K562 (cell line): ENCODE measurements at regions not wholly inside any gene's neighbourhood (a gene's known extent, or its start where the extent isn't known, plus 50 kb on each side); places are given as distances from the start of the nearest gene placed in this dataset.

ENCODE experiments used
- ATAC-seq: fragments of 200-7000 bp; cut with Tn5 transposase; 3 replicates; pipeline ENCODE4 v1.9.1; 2020; ENCODE audit warnings: moderate library complexity
- BruUV-seq: library from RNA; stranded (reverse); fragments of 400-500 nt; replicated peaks from 2 replicates; lab custom pipeline; 2021; lab: Mats Ljungman, UMichigan
- CTCF ChIA-PET: fragments of 300-600 bp; formaldehyde crosslinking; extraction: SDS; loops from one replicate; lab custom pipeline; 2021; ENCODE audit warnings: low intra/inter-chr PET ratio; lab: Yijun Ruan, JAX
- POLR2A ChIA-PET: fragments of 300-600, 350-650 bp; sonication (Branson Sonifier 250); formaldehyde crosslinking; extraction: SDS; loops from one replicate; lab custom pipeline; 2021; ENCODE audit warnings: antibody characterized with exemption, inconsistent platforms; lab: Yijun Ruan, JAX
- DNase-seq, 4 experiments: peaks; one replicate each; pipeline versions ENCODE4 v3.0.0 to v3.0.0-alpha.2; 2011 to 2018; ENCODE audit warnings: low spot score in 3 of 4, mixed read lengths in 3 of 4; ENCODE audit errors: extremely low read depth in 1 of 4
- FAIRE-seq: peaks from 2 replicates; lab custom pipeline; 2011; peaks lifted over from hg19 to GRCh38; lab: Jason Lieb, UNC
- H2AFZ ChIP-seq: 2 replicates; pipeline ENCODE4 v1.6.0; 2011; ENCODE audit warnings: low read depth, low read length, control low read depth, inconsistent platforms
- H3K27ac ChIP-seq: fragments of 200-600 bp; 3 replicates; pipeline ENCODE4 v1.8.0; 2011; ENCODE audit warnings: low read depth, mild to moderate bottlenecking, control low read depth, inconsistent platforms, low read length, moderate library complexity, mixed read lengths; ENCODE audit errors: extremely low read depth
- H3K27me3 ChIP-seq, 2 experiments: fragments of 300-600 bp in 1 of 2; 2 replicates in 1 of 2; 3 replicates in 1 of 2; pipeline versions ENCODE4 v1.6.0 to v1.8.0; 2011; ENCODE audit warnings: inconsistent platforms in 2 of 2, low read length in 2 of 2, mild to moderate bottlenecking in 1 of 2, mixed read lengths in 1 of 2, moderate library complexity in 1 of 2; ENCODE audit not compliant: control insufficient read depth in 2 of 2, insufficient read depth in 2 of 2
- H3K36me3 ChIP-seq: fragments of 300-600 bp; 3 replicates; pipeline ENCODE4 v1.8.0; 2011; ENCODE audit warnings: mild to moderate bottlenecking, low read length, inconsistent platforms; ENCODE audit not compliant: control insufficient read depth, insufficient read depth
- H3K4me1 ChIP-seq, 2 experiments: fragments of 200-600 bp in 1 of 2; replicated peaks in 1 of 2; 2 replicates in 1 of 2; 3 replicates in 1 of 2; pipeline versions ENCODE4 v1.5.1 to v1.8.0; 2011; ENCODE audit warnings: inconsistent platforms in 2 of 2, low read length in 2 of 2, mild to moderate bottlenecking in 1 of 2, mixed read lengths in 1 of 2, moderate library complexity in 1 of 2; ENCODE audit not compliant: control insufficient read depth in 2 of 2, insufficient read depth in 2 of 2
- H3K4me2 ChIP-seq: 2 replicates; pipeline ENCODE4 v1.6.1; 2011; ENCODE audit warnings: low read length, control low read depth, inconsistent platforms, mixed read lengths; ENCODE audit not compliant: insufficient read depth
- H3K4me3 ChIP-seq: fragments of 200-600 bp; sonication (generic), shearing (Covaris generic); 2 replicates; pipeline ENCODE4 v1.5.1; 2016; ENCODE audit warnings: control low read depth, inconsistent platforms
- H3K79me2 ChIP-seq: fragments of 200-600 bp; 3 replicates; pipeline ENCODE4 v1.8.0; 2011; ENCODE audit warnings: low read length, inconsistent platforms; ENCODE audit not compliant: control insufficient read depth, insufficient read depth
- H3K9ac ChIP-seq, 2 experiments: 2 replicates each; pipeline versions ENCODE4 v1.6.0 to v1.6.1; 2011; ENCODE audit warnings: low read depth in 2 of 2, low read length in 2 of 2, control low read depth in 1 of 2, inconsistent platforms in 1 of 2, mild to moderate bottlenecking in 1 of 2, mixed read lengths in 1 of 2; ENCODE audit not compliant: insufficient read depth in 1 of 2
- H3K9me1 ChIP-seq: one replicate; pipeline ENCODE4 v1.6.0; 2011; ENCODE audit warnings: inconsistent platforms, mild to moderate bottlenecking, low read length, moderate library complexity; ENCODE audit not compliant: control insufficient read depth, insufficient read depth
- H3K9me3 ChIP-seq: replicated peaks from 2 replicates; pipeline ENCODE4 v1.5.1; 2011; ENCODE audit warnings: low read depth, low read length, inconsistent platforms; ENCODE audit not compliant: control insufficient read depth, insufficient read depth
- H4K20me1 ChIP-seq: replicated peaks from 2 replicates; pipeline ENCODE4 v1.6.1; 2011; ENCODE audit warnings: low read length, inconsistent platforms, mixed read lengths; ENCODE audit not compliant: control insufficient read depth, insufficient read depth
- ARHGAP35 ChIP-seq: fragments of 450-650 bp; IDR thresholded peaks from 2 replicates; pipeline ENCODE4 v1.6.1; 2018; ENCODE audit not compliant: partially characterized antibody
- DMBX1 ChIP-seq: fragments of 250-450 bp; sonication (Bioruptor Pico); IDR thresholded peaks from 2 replicates; pipeline ENCODE4 v1.8.0; 2022; ENCODE audit warnings: inconsistent platforms, mild to moderate bottlenecking, moderate library complexity, borderline replicate concordance
- E2F4 ChIP-seq: sonication (generic); formaldehyde crosslinking; IDR thresholded peaks from 2 replicates; pipeline ENCODE4 v1.8.0; 2022; ENCODE audit warnings: mild to moderate bottlenecking, low read depth, missing genetic modification reagents
- ETS2 ChIP-seq: IDR thresholded peaks from 2 replicates; pipeline ENCODE4 v1.6.1; 2016; ENCODE audit warnings: borderline replicate concordance, missing genetic modification characterization, mild to moderate bottlenecking, moderate library complexity, missing compliant biosample characterization; ENCODE audit not compliant: poor library complexity, severe bottlenecking
- EZH2 ChIP-seq: IDR thresholded peaks from 2 replicates; pipeline ENCODE4 v1.6.1; 2012; ENCODE audit warnings: low read depth, mild to moderate bottlenecking, inconsistent platforms, low read length, borderline replicate concordance
- GTF2E2 ChIP-seq: fragments of 200-800 bp; sonication (Bioruptor generic); IDR thresholded peaks from 2 replicates; pipeline ENCODE4 v1.6.1; 2016; ENCODE audit warnings: missing genetic modification characterization, missing compliant biosample characterization
- HDAC3 ChIP-seq: fragments of 450-650 bp; IDR thresholded peaks from 2 replicates; pipeline ENCODE4 v1.6.1; 2018; ENCODE audit warnings: borderline replicate concordance, mild to moderate bottlenecking, moderate library complexity; ENCODE audit not compliant: partially characterized antibody
- HEY1 ChIP-seq: fragments of 250-450 bp; sonication (Bioruptor Pico); IDR thresholded peaks from 2 replicates; pipeline ENCODE4 v1.5.0; 2020; ENCODE audit warnings: mild to moderate bottlenecking, moderate library complexity, borderline replicate concordance
- MTA3 ChIP-seq: fragments of 450-650 bp; formaldehyde crosslinking; IDR thresholded peaks from 2 replicates; pipeline ENCODE4 v1.6.1; 2017; ENCODE audit warnings: mild to moderate bottlenecking, borderline replicate concordance
- SRSF7 ChIP-seq: fragments of 200-400 bp; formaldehyde crosslinking; optimal IDR thresholded peaks from 2 replicates; pipeline ENCODE3; 2017; ENCODE audit warnings: mild to moderate bottlenecking, low read depth, low read length
- TAF9B ChIP-seq: fragments of 450-650 bp; IDR thresholded peaks from 2 replicates; pipeline ENCODE4 v1.6.1; 2018; ENCODE audit warnings: mild to moderate bottlenecking; ENCODE audit not compliant: partially characterized antibody
- TSC22D4 ChIP-seq: fragments of 450-650 bp; IDR thresholded peaks from 2 replicates; pipeline ENCODE4 v1.6.1; 2016; ENCODE audit warnings: missing genetic modification characterization, missing biosample characterization, control low read depth
- ZNF133 ChIP-seq: fragments of 250-450 bp; sonication (Bioruptor Pico); IDR thresholded peaks from 2 replicates; pipeline ENCODE4 v1.4.0; 2020; ENCODE audit warnings: mild to moderate bottlenecking
- ZNF766 ChIP-seq: fragments of 200-800 bp; sonication (Bioruptor generic); conservative IDR thresholded peaks from 2 replicates; pipeline ENCODE4 v1.6.1; 2016; ENCODE audit warnings: missing genetic modification characterization, missing compliant biosample characterization
- ZNF785 ChIP-seq: fragments of 250-450 bp; sonication (Bioruptor Pico); IDR thresholded peaks from 2 replicates; pipeline ENCODE4 v1.4.0; 2020; ENCODE audit warnings: mild to moderate bottlenecking
- WGBS: fragments of 100-300 bp; shearing (Covaris generic); methylation state at CpG from one replicate; pipeline ENCODE4 v1.1.6; 2016; ENCODE audit warnings: low coverage, mixed read lengths; ENCODE audit not compliant: insufficient coverage; ENCODE audit errors: missing lambda C conversion rate; 5-methylcytosine and 5-hydroxymethylcytosine counted together
- in situ Hi-C: fragments of 300-500 bp; cut with MboI; formaldehyde crosslinking; loops from 4 replicates; pipeline ENCODE4 v1.15.0; 2018; ENCODE audit warnings: inconsistent platforms, mixed read lengths
- intact Hi-C: fragments of 100-400 bp; cut with micrococcal nuclease; formaldehyde crosslinking; loops from 2 replicates; pipeline ENCODE4 v1.14.2; 2022
- TF ChIP-seq, protein P1 (sequence below): fragments of 250-450 bp; sonication (Bioruptor Pico); IDR thresholded peaks from 2 replicates; pipeline ENCODE4 v1.4.0; 2020
- TF ChIP-seq, protein P2 (sequence below): fragments of 250-450 bp; sonication (Bioruptor Pico); IDR thresholded peaks from 2 replicates; pipeline ENCODE4 v1.4.0; 2020

DNA sequence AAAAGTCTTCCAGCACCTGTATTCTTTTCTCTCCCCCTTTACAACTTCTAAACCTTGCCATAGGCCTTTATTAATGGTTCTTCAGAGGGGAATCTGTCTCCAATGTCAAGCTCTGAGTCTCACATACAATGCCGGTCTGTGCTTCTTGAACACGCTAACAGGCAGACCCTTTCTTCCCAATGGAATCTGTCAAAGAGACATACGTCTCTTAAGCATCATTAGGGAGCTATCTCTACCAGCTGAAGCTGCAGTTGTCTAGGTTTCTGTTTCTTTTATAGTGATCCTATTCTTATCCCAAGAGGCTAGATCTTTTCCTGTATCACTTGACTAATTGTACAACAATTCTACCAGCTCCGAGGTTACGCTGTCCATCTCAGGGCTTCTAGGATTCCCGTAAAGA, 560.8 kb upstream of the NBEA start:
- intact Hi-C loops (no loop called here), in situ Hi-C loops (no loop called here)
- Histone ChIP-seq H3K9me1 (no peaks in the 10 kb centered on the region), H3K4me1 (no peaks in the 10 kb centered on the region), H3K9me3 (no peaks in the 10 kb centered on the region), H3K36me3 (no peaks in the 10 kb centered on the region)
- ChIA-PET POLR2A (no interaction called here), CTCF (no interaction called here)
- ATAC-seq (no peak), DNase-seq (no peak)
- TF ChIP-seq TAF9B, result no peak
- TF ChIP-seq EZH2, result no peak
- no peak for TF ChIP-seq HEY1 (CRISPR knock-in tag)
- TF ChIP-seq ARHGAP35, result no peak
- TF ChIP-seq ZNF133 (CRISPR knock-in tag), result no peak
- no peak for TF ChIP-seq ZNF766
- TF ChIP-seq, protein P1, sequence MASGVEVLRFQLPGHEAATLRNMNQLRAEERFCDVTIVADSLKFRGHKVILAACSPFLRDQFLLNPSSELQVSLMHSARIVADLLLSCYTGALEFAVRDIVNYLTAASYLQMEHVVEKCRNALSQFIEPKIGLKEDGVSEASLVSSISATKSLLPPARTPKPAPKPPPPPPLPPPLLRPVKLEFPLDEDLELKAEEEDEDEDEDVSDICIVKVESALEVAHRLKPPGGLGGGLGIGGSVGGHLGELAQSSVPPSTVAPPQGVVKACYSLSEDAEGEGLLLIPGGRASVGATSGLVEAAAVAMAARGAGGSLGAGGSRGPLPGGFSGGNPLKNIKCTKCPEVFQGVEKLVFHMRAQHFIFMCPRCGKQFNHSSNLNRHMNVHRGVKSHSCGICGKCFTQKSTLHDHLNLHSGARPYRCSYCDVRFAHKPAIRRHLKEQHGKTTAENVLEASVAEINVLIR (CRISPR knock-in tag), result no peak
- TF ChIP-seq ETS2, result no peak
- TF ChIP-seq, protein P2, sequence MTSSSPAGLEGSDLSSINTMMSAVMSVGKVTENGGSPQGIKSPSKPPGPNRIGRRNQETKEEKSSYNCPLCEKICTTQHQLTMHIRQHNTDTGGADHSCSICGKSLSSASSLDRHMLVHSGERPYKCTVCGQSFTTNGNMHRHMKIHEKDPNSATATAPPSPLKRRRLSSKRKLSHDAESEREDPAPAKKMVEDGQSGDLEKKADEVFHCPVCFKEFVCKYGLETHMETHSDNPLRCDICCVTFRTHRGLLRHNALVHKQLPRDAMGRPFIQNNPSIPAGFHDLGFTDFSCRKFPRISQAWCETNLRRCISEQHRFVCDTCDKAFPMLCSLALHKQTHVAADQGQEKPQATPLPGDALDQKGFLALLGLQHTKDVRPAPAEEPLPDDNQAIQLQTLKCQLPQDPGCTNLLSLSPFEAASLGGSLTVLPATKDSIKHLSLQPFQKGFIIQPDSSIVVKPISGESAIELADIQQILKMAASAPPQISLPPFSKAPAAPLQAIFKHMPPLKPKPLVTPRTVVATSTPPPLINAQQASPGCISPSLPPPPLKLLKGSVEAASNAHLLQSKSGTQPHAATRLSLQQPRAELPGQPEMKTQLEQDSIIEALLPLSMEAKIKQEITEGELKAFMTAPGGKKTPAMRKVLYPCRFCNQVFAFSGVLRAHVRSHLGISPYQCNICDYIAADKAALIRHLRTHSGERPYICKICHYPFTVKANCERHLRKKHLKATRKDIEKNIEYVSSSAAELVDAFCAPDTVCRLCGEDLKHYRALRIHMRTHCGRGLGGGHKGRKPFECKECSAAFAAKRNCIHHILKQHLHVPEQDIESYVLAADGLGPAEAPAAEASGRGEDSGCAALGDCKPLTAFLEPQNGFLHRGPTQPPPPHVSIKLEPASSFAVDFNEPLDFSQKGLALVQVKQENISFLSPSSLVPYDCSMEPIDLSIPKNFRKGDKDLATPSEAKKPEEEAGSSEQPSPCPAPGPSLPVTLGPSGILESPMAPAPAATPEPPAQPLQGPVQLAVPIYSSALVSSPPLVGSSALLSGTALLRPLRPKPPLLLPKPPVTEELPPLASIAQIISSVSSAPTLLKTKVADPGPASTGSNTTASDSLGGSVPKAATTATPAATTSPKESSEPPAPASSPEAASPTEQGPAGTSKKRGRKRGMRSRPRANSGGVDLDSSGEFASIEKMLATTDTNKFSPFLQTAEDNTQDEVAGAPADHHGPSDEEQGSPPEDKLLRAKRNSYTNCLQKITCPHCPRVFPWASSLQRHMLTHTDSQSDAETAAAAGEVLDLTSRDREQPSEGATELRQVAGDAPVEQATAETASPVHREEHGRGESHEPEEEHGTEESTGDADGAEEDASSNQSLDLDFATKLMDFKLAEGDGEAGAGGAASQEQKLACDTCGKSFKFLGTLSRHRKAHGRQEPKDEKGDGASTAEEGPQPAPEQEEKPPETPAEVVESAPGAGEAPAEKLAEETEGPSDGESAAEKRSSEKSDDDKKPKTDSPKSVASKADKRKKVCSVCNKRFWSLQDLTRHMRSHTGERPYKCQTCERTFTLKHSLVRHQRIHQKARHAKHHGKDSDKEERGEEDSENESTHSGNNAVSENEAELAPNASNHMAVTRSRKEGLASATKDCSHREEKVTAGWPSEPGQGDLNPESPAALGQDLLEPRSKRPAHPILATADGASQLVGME (CRISPR knock-in tag), result no peak
- TF ChIP-seq MTA3, result no peak
- no peak for TF ChIP-seq GTF2E2 (tag)
- no peak for TF ChIP-seq SRSF7
- no peak for TF ChIP-seq E2F4 (CRISPR knock-in tag)
- no peak for TF ChIP-seq TSC22D4 (tag)
- no peak for TF ChIP-seq ZNF785
- TF ChIP-seq HDAC3, result no peak
- TF ChIP-seq DMBX1 (CRISPR knock-in tag), result no peak
- TF ChIP-seq, all 486 proteins: peak for 0
- Histone ChIP-seq H3K9ac (no peak overlapping the region), H2AFZ (no peak overlapping the region), H3K27ac (no peak overlapping the region), H3K4me3 (no peak overlapping the region), H3K27me3 (no peaks in the 10 kb centered on the region), H3K79me2 (no peaks in the 10 kb centered on the region), H3K4me2 (no peak overlapping the region), H4K20me1 (no peaks in the 10 kb centered on the region)
- BruUV-seq, result no TSS peak
- FAIRE-seq, result no peak
- WGBS, result 5% methylated on average over 6 of the region's 6 CpGs
